ENCODE measurements at regions not wholly inside any gene's neighbourhood (a gene's known extent, or its start where the extent isn't known, plus 50 kb on each side); places are given as distances from the start of the nearest gene placed in this dataset.

- no peaks in the 10 kb centered on the region; the same call in 1 of the 2 replicates for H4K20me1 ChIP-seq (ENCODE audit: insufficient read depth)
- no peak overlapping the region for H3K27ac ChIP-seq (ENCODE audit: low read depth, low read length)
- DNase-seq (ENCODE audit: low read depth, low spot score) (no peak), ATAC-seq (no peak)
- peaks cover 46% of the 10 kb centered on the region for H3K27me3 ChIP-seq (ENCODE audit: insufficient read depth, low read length)
- TF ChIP-seq TCF7L2 (IDR thresholded peaks at IDR 0.05; ENCODE audit: borderline replicate concordance, extremely low read depth, insufficient read depth, insufficient read length) (no peak), ZFX (IDR thresholded peaks at IDR 0.05) (no peak), ZBTB33 (IDR thresholded peaks at IDR 0.05; ENCODE audit: extremely low read depth, insufficient replicate concordance, low read length) (no peak), YY1 (IDR thresholded peaks at IDR 0.05; ENCODE audit: extremely low read depth, insufficient replicate concordance, low read depth, low read length) (no peak), RAD21 (IDR thresholded peaks at IDR 0.05; ENCODE audit: low read depth) (no peak), EZH2 (IDR thresholded peaks at IDR 0.05) (no peak), EGR1 (IDR thresholded peaks at IDR 0.05; ENCODE audit: low read depth) (no peak), SRF (IDR thresholded peaks at IDR 0.05; ENCODE audit: low read depth) (no peak), MAX (IDR thresholded peaks at IDR 0.05) (no peak), EZH2phosphoT487 (IDR thresholded peaks at IDR 0.05; ENCODE audit: borderline replicate concordance) (no peak), POLR2A (IDR thresholded peaks at IDR 0.05; ENCODE audit: borderline replicate concordance, extremely low read depth, insufficient read depth, insufficient read length) (no peak), CTCF (IDR thresholded peaks at IDR 0.05 in 2 of 3, conservative IDR thresholded peaks at IDR 0.05 in 1 of 3; ENCODE audit: borderline replicate concordance in 1 of 3, insufficient read depth in 1 of 3, low read depth in 2 of 3, low read length in 2 of 3) (no peak), ELF1 (IDR thresholded peaks at IDR 0.05; ENCODE audit: borderline replicate concordance, low read depth) (no peak), SP1 (IDR thresholded peaks at IDR 0.05; ENCODE audit: low read depth) (no peak), CEBPB (IDR thresholded peaks at IDR 0.05; ENCODE audit: low read depth) (no peak)
- peaks cover 7 to 11% of the 10 kb centered on the region in 2 experiments; a peak in 3 of 4 replicates for H3K4me1 ChIP-seq (ENCODE audit: control insufficient read depth in 1 of 2, insufficient read depth in 2 of 2, low read length in 2 of 2)
- ChIA-PET RAD21 (ENCODE audit: low non-redundant PET in 1 of 2, low total read pairs in 2 of 2, uncharacterized antibody in 2 of 2, unreplicated experiment in 2 of 2) (no interaction called here), CTCF (interaction anchor here (0.5 kb wide), 1 partner anchor 46 kb away, joined by 3 read pairs; no protein-coding TSS in a partner anchor), POLR2A (no interaction called here)
- intact Hi-C loops (cut with micrococcal nuclease): no loop called here
- H3K36me3 ChIP-seq (ENCODE audit: control insufficient read depth in 1 of 2, insufficient read depth in 2 of 2, low read length in 2 of 2): no peaks in the 10 kb centered on the region
- H3K9me2 ChIP-seq (ENCODE audit: insufficient read depth): no peaks in the 10 kb centered on the region
- H2AFZ ChIP-seq (ENCODE audit: low read depth, low read length, poor library complexity, severe bottlenecking): no peak overlapping the region
- H3K9me3 ChIP-seq (ENCODE audit: control insufficient read depth in 1 of 2, insufficient read depth in 1 of 2, low read depth in 1 of 2, low read length in 2 of 2): no peaks in the 10 kb centered on the region
- H3K4me2 ChIP-seq (ENCODE audit: low read length): no peak overlapping the region
- H3K79me2 ChIP-seq (ENCODE audit: insufficient read depth, low read length): no peaks in the 10 kb centered on the region
- H3K9ac ChIP-seq (ENCODE audit: low read length): no peak overlapping the region
- BruUV-seq (replicated peaks): no TSS peak
- no peak overlapping the region for H3K4me3 ChIP-seq (replicated peaks in 1 of 2; ENCODE audit: low read depth in 1 of 2, low read length in 2 of 2)
Measured at GRCh38 chr9:90000925-90001324, 396.1 kb downstream of the GADD45G start.
